Stimulated activated CD4-positive, alpha-beta T cell treated with anti-CD3 and anti-CD28 coated beads, Interleukin-12 subunit alpha, Interleukin-12 subunit beta, amount 100 ng/mL, for 24 hours (primary cell): ENCODE measurements at regions not wholly inside any gene's neighbourhood (a gene's known extent, or its start where the extent isn't known, plus 50 kb on each side); places are given as distances from the start of the nearest gene placed in this dataset.

Experiments
- DNase-seq, 2 experiments: peaks; one replicate each; pipeline ENCODE4 v3.0.0-alpha.2; 2020; ENCODE audit warnings: low read depth in 2 of 2

DNA sequence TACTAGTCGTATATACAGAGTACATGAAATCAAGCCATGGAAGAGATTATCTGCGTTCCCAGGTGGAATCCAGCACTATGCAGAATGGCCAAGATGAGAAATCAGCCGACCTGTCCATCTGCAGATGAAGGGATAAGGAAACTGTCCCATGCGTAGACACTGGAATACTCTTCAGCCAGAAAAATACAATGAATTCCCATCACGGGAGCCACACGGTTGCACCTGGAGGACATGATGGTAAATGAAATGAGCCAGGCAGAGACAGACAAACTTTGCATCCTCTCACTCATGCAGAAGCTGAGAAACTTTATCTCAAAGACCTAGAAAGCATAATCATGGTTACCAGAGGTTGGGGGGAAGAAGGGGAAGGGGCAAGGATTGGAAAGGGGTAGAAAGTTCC, 111.9 kb upstream of the TOP3B start:
- no peak for DNase-seq

DNA sequence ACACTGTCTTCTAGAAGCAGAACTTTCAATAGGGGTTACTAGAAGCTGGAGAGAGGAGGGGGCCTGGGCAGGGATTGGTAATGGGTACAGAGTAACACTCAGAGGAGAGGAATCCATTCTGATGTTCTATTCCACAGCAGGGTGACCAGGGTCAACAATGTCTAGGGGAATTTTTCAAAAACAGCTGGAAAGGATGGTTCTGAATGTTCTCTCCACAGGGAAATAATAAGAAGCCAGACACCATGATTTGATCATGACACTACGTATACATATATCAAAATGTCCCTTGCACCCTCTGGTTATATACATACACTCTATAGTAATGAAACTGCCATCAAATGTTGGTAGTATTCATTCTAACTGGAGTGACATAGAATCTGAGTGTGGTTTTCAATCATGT, 111.2 kb upstream of the TOP3B start:
- DNase-seq = no peak

- no peak for DNase-seq
Observed at GRCh38 chr22:22092974-22093373, 110.4 kb upstream of the TOP3B start.

DNA sequence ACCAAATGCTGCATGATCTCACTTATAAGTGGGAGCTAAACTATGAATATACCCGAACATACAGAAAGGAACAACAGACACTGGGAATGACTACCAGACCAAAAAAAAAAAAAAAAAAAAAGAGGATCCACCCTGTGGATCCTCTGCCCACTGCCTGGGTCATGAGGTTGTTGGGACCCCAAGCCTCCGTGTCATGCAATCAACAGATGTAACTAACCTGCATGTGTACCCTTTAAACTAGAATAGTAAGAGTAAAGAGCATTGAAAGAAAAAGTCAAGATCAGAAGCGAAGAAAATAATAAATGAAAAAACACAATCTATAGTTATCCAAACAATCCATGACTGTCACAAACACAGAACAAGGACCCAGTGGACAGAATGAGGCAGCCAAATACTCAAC, 109.5 kb upstream of the TOP3B start:
- no peak for DNase-seq

GRCh38 chr22:22091400-22091878, 108.9 kb upstream of the TOP3B start:
- no peak for DNase-seq

- DNase-seq = no peak
Observed at GRCh38 chr22:22090650-22091399, 108.2 kb upstream of the TOP3B start.

GRCh38 chr22:22089459-22090308, 107.1 kb upstream of the TOP3B start:
- DNase-seq = no peak

DNA sequence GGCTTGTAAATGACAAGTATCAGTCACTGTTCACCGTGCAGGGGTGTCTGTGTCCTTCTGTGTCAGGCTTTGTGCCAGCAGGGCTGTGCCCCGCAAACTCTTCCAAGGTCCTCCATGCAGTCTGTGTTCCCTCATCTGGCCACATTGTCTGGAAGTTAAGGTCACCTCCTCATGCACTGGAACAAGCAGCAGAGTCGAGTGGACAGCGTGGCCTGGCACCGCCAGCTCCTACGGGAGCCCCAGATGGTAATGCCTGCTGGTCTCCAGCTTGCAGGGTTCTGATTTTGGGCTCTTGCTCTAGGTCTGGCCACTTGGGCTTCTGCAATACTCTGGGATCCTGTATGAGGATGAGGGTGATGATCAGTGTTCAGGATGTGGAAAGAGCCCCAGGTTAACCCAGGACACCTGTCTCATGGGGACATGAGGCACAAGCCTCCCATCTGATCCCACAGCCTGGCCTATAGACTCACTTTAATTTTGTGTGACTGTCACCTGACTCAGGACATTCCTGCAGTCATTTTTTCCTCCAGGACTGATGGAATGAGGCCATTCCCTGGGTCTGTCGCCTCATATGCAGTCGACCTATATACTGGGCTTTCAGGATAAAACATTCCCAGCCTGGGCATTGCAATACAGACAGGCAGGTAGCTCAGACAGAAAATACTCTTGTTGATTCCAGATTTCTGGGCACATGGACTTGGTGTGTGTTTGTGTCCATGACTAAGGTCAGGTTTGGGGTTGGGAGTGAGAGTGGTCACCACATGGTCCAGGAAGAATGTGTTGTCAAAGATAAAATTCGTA, 106.3 kb upstream of the TOP3B start:
- DNase-seq = no peak

DNA sequence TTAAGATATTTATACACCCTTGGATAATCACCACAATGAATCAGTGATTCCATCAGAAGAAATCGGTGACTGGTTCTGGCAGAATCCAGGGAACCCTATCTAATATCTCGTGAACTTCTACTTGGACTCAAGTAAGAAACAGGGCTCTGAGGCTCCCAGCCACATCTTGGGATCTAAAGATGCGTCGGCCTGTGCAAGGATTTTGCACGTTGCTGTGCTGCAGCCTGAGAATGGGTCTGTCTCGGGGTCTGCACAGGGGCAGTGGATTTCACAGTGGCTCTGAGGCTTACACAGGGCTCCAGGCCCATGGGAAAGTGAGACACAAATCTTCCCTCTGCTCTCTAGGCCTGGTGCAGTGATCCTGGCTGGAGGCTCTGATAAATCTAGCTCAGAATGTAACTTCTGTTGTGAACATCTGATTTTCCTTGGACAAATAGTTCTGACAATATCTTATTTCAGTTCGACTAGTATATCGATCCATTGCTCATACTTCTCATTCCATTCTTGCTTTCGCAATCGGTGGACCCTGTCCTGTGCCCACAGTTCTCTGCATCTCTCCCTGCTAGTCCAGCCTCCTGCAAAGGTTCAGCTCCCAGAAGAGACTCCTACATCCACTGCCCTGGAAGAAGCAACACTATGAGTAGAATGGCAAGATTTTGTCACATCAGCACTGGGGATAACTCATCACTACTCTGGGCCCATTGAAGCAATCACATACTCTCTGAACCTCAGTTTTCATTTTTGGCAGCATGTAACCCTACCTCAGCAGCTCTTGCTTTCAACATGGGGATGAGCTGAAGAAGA, 105.5 kb upstream of the TOP3B start:
- DNase-seq = no peak

DNA sequence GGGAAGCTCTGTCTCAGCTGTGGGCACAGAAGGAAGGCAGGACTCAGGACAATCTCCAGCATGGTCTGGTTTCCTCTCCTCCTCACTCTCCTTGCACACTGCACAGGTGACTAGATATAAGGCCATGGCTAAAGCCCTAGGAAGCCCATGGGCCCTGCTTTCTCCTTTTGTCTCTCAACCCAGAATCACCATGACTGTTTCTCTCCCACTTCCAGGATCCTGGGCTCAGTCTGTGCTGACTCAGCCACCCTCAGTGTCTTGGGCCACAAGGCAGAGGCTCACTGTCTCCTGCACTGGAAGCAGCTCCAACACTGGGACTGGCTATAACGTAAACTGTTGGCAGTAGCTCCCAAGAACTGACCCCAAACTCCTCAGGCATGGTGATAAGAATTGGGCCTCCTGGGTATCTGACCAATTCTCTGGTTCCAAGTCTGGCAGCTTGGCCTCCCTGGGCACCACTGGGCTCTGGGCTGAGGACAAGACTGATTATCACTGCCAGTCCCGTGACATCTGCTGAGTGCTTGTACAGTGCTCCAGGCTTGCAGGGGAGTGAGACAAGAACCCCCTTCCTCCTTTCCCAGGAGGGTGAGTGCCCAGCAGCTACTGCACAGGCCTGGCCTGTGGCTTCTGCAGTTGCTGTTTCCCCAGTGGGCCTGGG, 104.0 kb upstream of the TOP3B start:
- DNase-seq = no peak

GRCh38 chr22:22085702-22086500, 103.3 kb upstream of the TOP3B start:
- DNase-seq = no peak

- no peak for DNase-seq
Observed at GRCh38 chr22:22084089-22084711, 101.6 kb upstream of the TOP3B start.

GRCh38 chr22:22082960-22083359, 100.4 kb upstream of the TOP3B start:
- DNase-seq = no peak

DNA sequence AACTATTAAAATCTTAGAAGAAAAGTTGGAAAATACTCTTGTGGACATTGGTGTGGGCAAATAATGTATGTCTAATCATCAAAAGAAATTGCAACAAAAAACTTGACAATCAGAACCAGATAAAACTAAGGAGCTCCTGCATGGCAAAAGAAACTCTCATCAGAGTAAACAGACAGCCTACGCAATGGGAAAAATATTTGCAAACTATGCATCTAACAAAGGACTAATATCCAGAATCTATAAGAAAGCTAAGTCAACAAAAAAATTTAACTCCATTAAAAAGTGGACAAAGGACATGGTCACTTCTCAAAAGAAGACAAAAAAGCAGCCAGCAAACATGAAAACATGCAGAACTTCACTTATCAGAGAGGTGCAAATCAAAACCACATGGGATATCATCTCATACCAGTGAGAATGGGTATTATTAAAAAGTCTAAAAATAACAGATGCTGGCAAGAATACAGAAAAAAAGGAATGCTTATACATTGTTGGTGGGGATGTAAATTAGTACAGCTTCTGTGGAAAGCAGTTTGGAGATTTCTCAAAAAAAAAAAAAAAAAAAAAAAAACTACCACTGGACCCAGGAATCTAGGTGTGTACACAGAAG, 99.7 kb upstream of the TOP3B start:
- DNase-seq = no peak

- DNase-seq = no peak
Observed at GRCh38 chr22:22080270-22080669, 97.7 kb upstream of the TOP3B start.

GRCh38 chr22:22079404-22080148, 97.0 kb upstream of the TOP3B start:
- DNase-seq = no peak

GRCh38 chr22:22078329-22078728, 95.7 kb upstream of the TOP3B start:
- DNase-seq = no peak

DNA sequence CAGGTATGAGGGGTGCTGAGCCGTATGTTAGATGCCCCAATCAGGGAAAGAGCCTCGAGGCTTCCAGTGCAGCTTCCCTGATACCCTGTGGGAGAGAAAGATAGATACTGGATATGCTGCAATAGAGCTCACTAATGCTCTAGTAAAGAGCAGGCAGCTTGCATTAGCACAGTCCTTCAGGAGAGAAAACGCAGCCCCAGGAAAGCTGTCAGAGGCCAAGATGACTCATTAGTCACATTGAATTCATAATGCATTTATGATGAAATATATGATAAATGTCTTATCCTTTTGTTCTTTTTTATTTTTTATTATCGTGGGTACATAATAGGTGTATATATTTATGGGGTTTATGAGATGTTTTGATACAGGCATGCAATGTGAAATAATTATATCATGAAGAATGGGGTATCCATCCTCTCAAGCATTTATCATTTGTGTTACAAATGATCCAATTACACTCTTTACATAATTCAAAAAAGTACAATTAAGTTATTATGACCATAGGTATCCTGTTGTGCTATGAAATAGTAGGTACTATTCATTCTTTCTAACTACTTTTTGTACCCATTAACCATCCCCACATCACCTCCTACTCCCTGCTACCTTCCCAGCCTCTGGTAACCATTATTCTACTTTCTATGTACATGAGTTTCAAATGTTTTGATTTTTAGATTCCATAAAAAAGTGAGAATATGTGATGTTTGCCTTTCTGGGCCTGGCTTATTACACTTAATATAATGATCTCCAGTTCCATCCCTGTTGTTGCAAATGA, 94.5 kb upstream of the TOP3B start:
- DNase-seq = no peak
